ENCODE measurements at regions not wholly inside any gene's neighbourhood (a gene's known extent, or its start where the extent isn't known, plus 50 kb on each side); places are given as distances from the start of the nearest gene placed in this dataset.

DNA sequence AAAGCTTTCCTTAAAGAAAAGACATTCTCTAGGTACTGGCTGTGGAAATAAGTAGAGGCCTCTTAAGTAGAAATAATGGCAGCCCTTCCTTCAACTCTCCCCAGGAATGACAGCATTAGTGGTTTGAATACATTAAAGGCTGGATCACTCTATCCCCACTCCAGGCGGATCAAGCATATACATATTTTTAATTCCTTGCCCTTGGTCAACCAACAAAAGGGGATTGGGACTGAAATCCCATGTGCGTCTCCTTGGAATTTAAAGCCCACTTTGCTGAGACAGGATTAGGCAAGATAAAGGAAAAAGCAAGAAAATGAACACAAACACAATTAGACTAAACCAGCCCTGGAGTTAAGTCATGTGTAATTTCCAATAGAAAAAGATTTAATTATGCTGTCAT is 391.3 kb downstream of the PPP1R2C start:
- Histone ChIP-seq H3K9me2 (replicated peaks; ENCODE audit: insufficient read depth, low read length) (no peaks in the 10 kb centered on the region), H3K36me3 (ENCODE audit: low read length) (no peaks in the 10 kb centered on the region), H3F3A (ENCODE audit: insufficient read depth) (no peaks in the 10 kb centered on the region), H3K4me3 (ENCODE audit: insufficient read depth, low read length, poor library complexity, severe bottlenecking) (no peak overlapping the region), H4K20me1 (ENCODE audit: low read depth, low read length) (no peaks in the 10 kb centered on the region), H3K27ac (ENCODE audit: low read depth, low read length) (no peak overlapping the region), H3K9ac (ENCODE audit: low read length) (no peak overlapping the region), H2AFZ (ENCODE audit: low read depth, low read length, severe bottlenecking) (no peak overlapping the region), H3K9me3 (ENCODE audit: insufficient read depth, low read length) (no peaks in the 10 kb centered on the region), H3K4me2 (ENCODE audit: low read depth, low read length, poor library complexity, severe bottlenecking) (no peak overlapping the region), H3K79me2 (ENCODE audit: insufficient read depth, low read length) (no peaks in the 10 kb centered on the region), H3K27me3 (ENCODE audit: low read length) (no peaks in the 10 kb centered on the region)
- TF ChIP-seq EZH2phosphoT487 (conservative IDR thresholded peaks at IDR 0.05; ENCODE audit: low read length), result no peak
- TF ChIP-seq, protein P1, sequence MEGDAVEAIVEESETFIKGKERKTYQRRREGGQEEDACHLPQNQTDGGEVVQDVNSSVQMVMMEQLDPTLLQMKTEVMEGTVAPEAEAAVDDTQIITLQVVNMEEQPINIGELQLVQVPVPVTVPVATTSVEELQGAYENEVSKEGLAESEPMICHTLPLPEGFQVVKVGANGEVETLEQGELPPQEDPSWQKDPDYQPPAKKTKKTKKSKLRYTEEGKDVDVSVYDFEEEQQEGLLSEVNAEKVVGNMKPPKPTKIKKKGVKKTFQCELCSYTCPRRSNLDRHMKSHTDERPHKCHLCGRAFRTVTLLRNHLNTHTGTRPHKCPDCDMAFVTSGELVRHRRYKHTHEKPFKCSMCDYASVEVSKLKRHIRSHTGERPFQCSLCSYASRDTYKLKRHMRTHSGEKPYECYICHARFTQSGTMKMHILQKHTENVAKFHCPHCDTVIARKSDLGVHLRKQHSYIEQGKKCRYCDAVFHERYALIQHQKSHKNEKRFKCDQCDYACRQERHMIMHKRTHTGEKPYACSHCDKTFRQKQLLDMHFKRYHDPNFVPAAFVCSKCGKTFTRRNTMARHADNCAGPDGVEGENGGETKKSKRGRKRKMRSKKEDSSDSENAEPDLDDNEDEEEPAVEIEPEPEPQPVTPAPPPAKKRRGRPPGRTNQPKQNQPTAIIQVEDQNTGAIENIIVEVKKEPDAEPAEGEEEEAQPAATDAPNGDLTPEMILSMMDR (IDR thresholded peaks at IDR 0.05; ENCODE audit: insufficient read depth, low read length, poor library complexity, severe bottlenecking), result no peak

DNA sequence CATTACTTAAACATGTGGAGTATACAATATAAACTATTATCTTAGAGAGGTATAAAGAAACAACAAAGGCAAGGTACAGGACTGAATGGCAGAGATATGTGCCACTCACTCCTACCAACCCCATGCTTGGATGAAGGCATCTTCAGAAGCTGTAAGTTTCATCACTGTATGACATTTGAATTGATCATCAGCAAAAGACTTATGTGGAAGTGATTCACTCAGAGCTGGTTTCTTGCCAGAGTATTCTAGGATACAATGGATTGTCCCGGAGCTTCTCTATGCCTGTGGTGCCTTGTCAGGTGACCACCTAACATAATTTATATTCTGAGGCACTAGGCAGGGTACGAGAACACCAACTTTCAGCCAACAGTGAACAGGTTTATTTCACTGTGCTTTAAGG is 392.2 kb downstream of the PPP1R2C start:
- Histone ChIP-seq H3K9me3 (ENCODE audit: insufficient read depth, low read length) (no peaks in the 10 kb centered on the region), H3K4me3 (ENCODE audit: insufficient read depth, low read length, poor library complexity, severe bottlenecking) (no peak overlapping the region), H3K4me2 (ENCODE audit: low read depth, low read length, poor library complexity, severe bottlenecking) (no peak overlapping the region), H3K36me3 (ENCODE audit: low read length) (no peaks in the 10 kb centered on the region), H3K79me2 (ENCODE audit: insufficient read depth, low read length) (no peaks in the 10 kb centered on the region), H3F3A (ENCODE audit: insufficient read depth) (no peaks in the 10 kb centered on the region), H2AFZ (ENCODE audit: low read depth, low read length, severe bottlenecking) (no peak overlapping the region), H3K9me2 (replicated peaks; ENCODE audit: insufficient read depth, low read length) (no peaks in the 10 kb centered on the region), H4K20me1 (ENCODE audit: low read depth, low read length) (no peaks in the 10 kb centered on the region), H3K27ac (ENCODE audit: low read depth, low read length) (no peak overlapping the region), H3K9ac (ENCODE audit: low read length) (no peak overlapping the region), H3K27me3 (ENCODE audit: low read length) (no peaks in the 10 kb centered on the region)
- no peak for TF ChIP-seq EZH2phosphoT487 (conservative IDR thresholded peaks at IDR 0.05; ENCODE audit: low read length)
- TF ChIP-seq, protein P1 (IDR thresholded peaks at IDR 0.05; ENCODE audit: insufficient read depth, low read length, poor library complexity, severe bottlenecking), result no peak

DNA sequence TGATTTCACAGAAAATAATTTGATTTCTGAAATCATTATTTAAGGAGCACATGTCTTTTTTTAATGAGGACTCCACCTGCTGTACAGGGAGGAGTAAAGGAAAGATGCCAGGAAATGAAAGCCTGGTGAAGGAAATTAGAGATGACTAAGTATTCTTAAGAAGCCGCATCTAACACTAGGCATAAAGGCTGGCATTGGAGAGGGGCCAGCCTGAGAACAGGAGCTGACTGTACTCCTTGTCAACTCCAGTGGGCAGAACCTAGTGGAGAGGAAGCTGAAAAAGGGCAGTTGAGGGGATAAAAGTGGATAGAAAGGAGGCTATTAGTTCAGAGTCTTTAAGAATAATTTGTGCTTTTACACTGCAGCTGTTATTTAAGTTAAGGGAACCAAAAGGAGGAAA is 393.0 kb downstream of the PPP1R2C start:
- Histone ChIP-seq H3K27ac (ENCODE audit: low read depth, low read length) (no peak overlapping the region), H3F3A (ENCODE audit: insufficient read depth) (no peaks in the 10 kb centered on the region), H3K9ac (ENCODE audit: low read length) (no peak overlapping the region), H4K20me1 (ENCODE audit: low read depth, low read length) (no peaks in the 10 kb centered on the region), H2AFZ (ENCODE audit: low read depth, low read length, severe bottlenecking) (no peak overlapping the region), H3K4me2 (ENCODE audit: low read depth, low read length, poor library complexity, severe bottlenecking) (no peak overlapping the region), H3K4me3 (ENCODE audit: insufficient read depth, low read length, poor library complexity, severe bottlenecking) (no peak overlapping the region), H3K79me2 (ENCODE audit: insufficient read depth, low read length) (no peaks in the 10 kb centered on the region), H3K27me3 (ENCODE audit: low read length) (no peaks in the 10 kb centered on the region), H3K9me2 (replicated peaks; ENCODE audit: insufficient read depth, low read length) (no peaks in the 10 kb centered on the region), H3K9me3 (ENCODE audit: insufficient read depth, low read length) (no peaks in the 10 kb centered on the region), H3K36me3 (ENCODE audit: low read length) (no peaks in the 10 kb centered on the region)
- no peak for TF ChIP-seq EZH2phosphoT487 (conservative IDR thresholded peaks at IDR 0.05; ENCODE audit: low read length)
- TF ChIP-seq, protein P1 (IDR thresholded peaks at IDR 0.05; ENCODE audit: insufficient read depth, low read length, poor library complexity, severe bottlenecking), result no peak

Data from SU-DHL-6 (cell line).